IMR-90 (cell line): ENCODE measurements at regions not wholly inside any gene's neighbourhood (a gene's known extent, or its start where the extent isn't known, plus 50 kb on each side); places are given as distances from the start of the nearest gene placed in this dataset.

Experiments used
- ATAC-seq: fragments of 200-7000 bp; cut with Tn5 transposase; 2 replicates; pipeline ENCODE4 v1.9.1; 2020; ENCODE audit warnings: low read depth, mild to moderate bottlenecking, moderate library complexity
- BruUV-seq: library from RNA; stranded (reverse); fragments of 400-500 nt; replicated peaks from 2 replicates; lab custom pipeline; 2021; lab: Mats Ljungman, UMichigan
- CTCF ChIA-PET: fragments of 300-600 bp; formaldehyde crosslinking; extraction: SDS; loops from one replicate; lab custom pipeline; 2021; ENCODE audit warnings: antibody characterized with exemption; lab: Yijun Ruan, JAX
- POLR2A ChIA-PET: fragments of 300-600 bp; sonication (Branson Sonifier 250); formaldehyde crosslinking; loops from one replicate; lab custom pipeline; 2022; ENCODE audit warnings: antibody characterized with exemption; ENCODE audit not compliant: unreplicated experiment; lab: Charles Lee
- DNase-seq: peaks from one replicate; pipeline ENCODE4 v3.0.0; 2013
- H2AFZ ChIP-seq: replicated peaks from 2 replicates; pipeline ENCODE3; 2013; ENCODE audit warnings: low read length, mild to moderate bottlenecking; ENCODE audit not compliant: poor library complexity
- H2AK5ac ChIP-seq: 2 replicates; pipeline ENCODE4 v1.6.1; 2013; ENCODE audit warnings: low read depth, low read length, inconsistent platforms
- H2AK9ac ChIP-seq: replicated peaks from 2 replicates; pipeline ENCODE3; 2013; ENCODE audit warnings: mild to moderate bottlenecking, low read depth, low read length, moderate library complexity; ENCODE audit not compliant: poor library complexity
- H2BK120ac ChIP-seq: 2 replicates; pipeline ENCODE4 v1.6.1; 2013; ENCODE audit warnings: low read depth, low read length, inconsistent platforms
- H2BK15ac ChIP-seq: 3 replicates; pipeline ENCODE4 v1.6.1; 2013; ENCODE audit warnings: low read depth, low read length, inconsistent platforms
- H2BK20ac ChIP-seq: 2 replicates; pipeline ENCODE4 v1.6.1; 2013; ENCODE audit warnings: low read depth, mild to moderate bottlenecking, inconsistent platforms, low read length, moderate library complexity
- H2BK5ac ChIP-seq: 2 replicates; pipeline ENCODE4 v1.6.1; 2013; ENCODE audit warnings: mild to moderate bottlenecking, low read depth, low read length, inconsistent platforms; ENCODE audit not compliant: poor library complexity, severe bottlenecking
- H3K14ac ChIP-seq: replicated peaks from 2 replicates; pipeline ENCODE4 v1.6.1; 2013; ENCODE audit warnings: low read depth, low read length, inconsistent platforms
- H3K18ac ChIP-seq: 2 replicates; pipeline ENCODE4 v1.6.1; 2013; ENCODE audit warnings: low read depth, low read length, control low read depth
- H3K23ac ChIP-seq: 2 replicates; pipeline ENCODE4 v1.6.1; 2013; ENCODE audit warnings: low read depth, low read length, inconsistent platforms
- H3K27ac ChIP-seq: 2 replicates; pipeline ENCODE4 v1.5.1; 2013; ENCODE audit warnings: mild to moderate bottlenecking, control low read depth, low read length; ENCODE audit not compliant: insufficient read depth
- H3K27me3 ChIP-seq: 2 replicates; pipeline ENCODE4 v1.6.1; 2013; ENCODE audit warnings: low read length; ENCODE audit not compliant: control insufficient read depth, insufficient read depth
- H3K36me3 ChIP-seq: 2 replicates; pipeline ENCODE4 v1.6.1; 2013; ENCODE audit warnings: low read length, mixed read lengths; ENCODE audit not compliant: control insufficient read depth, insufficient read depth
- H3K4ac ChIP-seq: 2 replicates; pipeline ENCODE4 v1.6.1; 2013; ENCODE audit warnings: low read depth, low read length, inconsistent platforms
- H3K4me1 ChIP-seq: 2 replicates; pipeline ENCODE4 v1.6.1; 2013; ENCODE audit warnings: low read length, mixed read lengths; ENCODE audit not compliant: control insufficient read depth, insufficient read depth
- H3K4me2 ChIP-seq: 2 replicates; pipeline ENCODE4 v1.6.1; 2013; ENCODE audit warnings: low read depth, mild to moderate bottlenecking, control low read depth, low read length, moderate library complexity
- H3K4me3 ChIP-seq: 2 replicates; pipeline ENCODE4 v1.5.1; 2013; ENCODE audit warnings: low read depth, mild to moderate bottlenecking, control low read depth, low read length, moderate library complexity; ENCODE audit not compliant: insufficient read depth
- H3K56ac ChIP-seq: 2 replicates; pipeline ENCODE4 v1.6.1; 2013; ENCODE audit warnings: low read length, inconsistent platforms; ENCODE audit not compliant: insufficient read depth; ENCODE audit errors: extremely low read depth
- H3K79me1 ChIP-seq, 2 experiments: 2 replicates each; pipeline ENCODE4 v1.6.1; 2013; ENCODE audit warnings: low read length in 2 of 2, inconsistent platforms in 1 of 2, low read depth in 1 of 2
- H3K9ac ChIP-seq: 2 replicates; pipeline ENCODE4 v1.6.1; 2013; ENCODE audit warnings: low read depth, low read length, control low read depth
- H3K9me1 ChIP-seq: 2 replicates; pipeline ENCODE4 v1.6.1; 2013; ENCODE audit warnings: low read length, inconsistent platforms; ENCODE audit not compliant: insufficient read depth
- H3K9me3 ChIP-seq: 2 replicates; pipeline ENCODE4 v1.6.1; 2013; ENCODE audit warnings: low read length; ENCODE audit not compliant: control insufficient read depth, insufficient read depth
- H4K20me1 ChIP-seq: 2 replicates; pipeline ENCODE4 v1.6.1; 2013; ENCODE audit warnings: low read length, inconsistent platforms; ENCODE audit not compliant: insufficient read depth
- H4K5ac ChIP-seq: 2 replicates; pipeline ENCODE4 v1.6.1; 2013; ENCODE audit warnings: mild to moderate bottlenecking, low read depth, low read length, control low read depth
- H4K8ac ChIP-seq, 2 experiments: 2 replicates each; pipeline ENCODE4 v1.6.1; 2013; ENCODE audit warnings: low read depth in 2 of 2, low read length in 2 of 2, control low read depth in 1 of 2, inconsistent platforms in 1 of 2
- H4K91ac ChIP-seq: 2 replicates; pipeline ENCODE4 v1.6.1; 2013; ENCODE audit warnings: low read depth, low read length, inconsistent platforms; ENCODE audit not compliant: insufficient read depth
- RCOR1 ChIP-seq: IDR thresholded peaks from 2 replicates; pipeline ENCODE4 v1.6.1; 2012; ENCODE audit warnings: mild to moderate bottlenecking, low read length, improper control_type of control experiment; ENCODE audit not compliant: insufficient replicate concordance
- WGBS, 2 experiments: methylation state at CpG; one replicate each; pipeline versions ENCODE4 v1.1.5 to v1.1.7; 2013; ENCODE audit warnings: missing lambda C conversion rate in 2 of 2; ENCODE audit not compliant: insufficient read length in 1 of 2; ENCODE audit errors: extremely low coverage in 2 of 2; 5-methylcytosine and 5-hydroxymethylcytosine counted together
- dilution Hi-C: fragments of 300-500 bp; cut with HindIII; formaldehyde crosslinking; loops from one replicate; pipeline ENCODE4 v1.14.3; 2018; ENCODE audit warnings: low sequenced_read_pairs; ENCODE audit not compliant: unreplicated experiment
- in situ Hi-C: fragments of 300-500 bp; cut with MboI; formaldehyde crosslinking; loops from 3 replicates; pipeline ENCODE4 v1.14.3; 2019; ENCODE audit warnings: low sequenced_read_pairs, inconsistent platforms, mixed read lengths
- intact Hi-C: fragments of 100-400 bp; cut with micrococcal nuclease; formaldehyde crosslinking; loops from 2 replicates; pipeline ENCODE4 v1.10.0; 2022

GRCh38 chr2:173828189-173829142, 136.7 kb downstream of the SP3 start:
- Histone ChIP-seq H2BK20ac (no peak overlapping the region), H3K4me1 (peaks cover 5% of the 10 kb centered on the region), H2AK9ac (no peak overlapping the region), H3K23ac (no peak overlapping the region), H3K4me3 (no peak overlapping the region), H4K5ac (no peak overlapping the region), H3K27me3 (peaks cover 17% of the 10 kb centered on the region), H3K14ac (no peak overlapping the region), H3K56ac (no peak overlapping the region), H3K4ac (no peak overlapping the region), H3K9ac (no peak overlapping the region), H2BK15ac (no peak overlapping the region), H3K18ac (no peak overlapping the region), H3K9me1 (no peaks in the 10 kb centered on the region), H2AFZ (no peak overlapping the region), H4K20me1 (no peaks in the 10 kb centered on the region), H2AK5ac (no peak overlapping the region), H2BK120ac (no peak overlapping the region), H3K4me2 (no peak overlapping the region), H3K9me3 (no peaks in the 10 kb centered on the region), H3K27ac (no peak overlapping the region), H4K8ac (no peak overlapping the region), H2BK5ac (no peak overlapping the region), H4K91ac (no peak overlapping the region), H3K36me3 (no peaks in the 10 kb centered on the region), H3K79me1 (no peaks in the 10 kb centered on the region)
- intact Hi-C loops: no loop called here
- DNase-seq (peak; percentile 52), ATAC-seq (no peak)
- CTCF ChIA-PET: no interaction called here
- TF ChIP-seq RCOR1: no peak
- in situ Hi-C loops: no loop called here
- no TSS peak for BruUV-seq
- WGBS, 2 experiments: 100% methylated on average over 1 of the region's 9 CpGs; no CpG with 5 or more reads in 1 of the 2 experiments
- POLR2A ChIA-PET: interaction anchor here (0.5 kb wide), 1 partner anchor 135 kb away, joined by 8 read pairs; no protein-coding TSS in a partner anchor
- dilution Hi-C loops: no loop called here
